Activated CD8-positive, alpha-beta memory T cell treated with anti-CD3 and anti-CD28 coated beads, Interleukin-2, amount 50 U/mL, for 24 hours (primary cell): ENCODE measurements at regions not wholly inside any gene's neighbourhood (a gene's known extent, or its start where the extent isn't known, plus 50 kb on each side); places are given as distances from the start of the nearest gene placed in this dataset.
"Not testable (repeated sequence)": the region's sequence is repeated elsewhere in the genome, so short reads cannot be mapped to it uniquely, and the experiment has no call there.

Source experiments
- DNase-seq: peaks from one replicate; pipeline ENCODE4 v3.0.0-alpha.2; 2020; ENCODE audit errors: extremely low read depth

GRCh38 chr6:133051240-133051639 lies 189.9 kb upstream of the EYA4 start:
- DNase-seq, result no peak

GRCh38 chr6:133052465-133052864 lies 188.7 kb upstream of the EYA4 start:
- DNase-seq, result no peak

- no peak for DNase-seq
Observed at GRCh38 chr6:133055441-133055966, 185.7 kb upstream of the EYA4 start.

- no peak for DNase-seq
Observed at GRCh38 chr6:133057352-133057751, 183.8 kb upstream of the EYA4 start.

GRCh38 chr6:133062077-133062476 lies 179.1 kb upstream of the EYA4 start:
- no peak for DNase-seq

GRCh38 chr6:133062696-133063306 lies 178.4 kb upstream of the EYA4 start:
- DNase-seq, result no peak

GRCh38 chr6:133067960-133068359 lies 173.2 kb upstream of the EYA4 start:
- DNase-seq, result no peak

- DNase-seq, result no peak
Observed at GRCh38 chr6:133070410-133071043, 170.6 kb upstream of the EYA4 start.

- no peak for DNase-seq
Observed at GRCh38 chr6:133079901-133080300, 161.3 kb upstream of the EYA4 start.

- no peak for DNase-seq
Observed at GRCh38 chr6:133083248-133083967, 157.7 kb upstream of the EYA4 start.

- no peak for DNase-seq
Observed at GRCh38 chr6:133085471-133085870, 155.7 kb upstream of the EYA4 start.

- no peak for DNase-seq
Observed at GRCh38 chr6:133085896-133086295, 155.3 kb upstream of the EYA4 start.

- no peak for DNase-seq
Observed at GRCh38 chr6:133088931-133089695, 152.0 kb upstream of the EYA4 start.

GRCh38 chr6:133092199-133092598 lies 149.0 kb upstream of the EYA4 start:
- no peak for DNase-seq

GRCh38 chr6:133092771-133093170 lies 148.4 kb upstream of the EYA4 start:
- DNase-seq, result no peak

- not testable (repeated sequence) for DNase-seq
Observed at GRCh38 chr6:133093211-133093610, 147.9 kb upstream of the EYA4 start.

GRCh38 chr6:133093956-133094355 lies 147.2 kb upstream of the EYA4 start:
- no peak for DNase-seq

GRCh38 chr6:133097208-133097607 lies 143.9 kb upstream of the EYA4 start:
- no peak for DNase-seq

- no peak for DNase-seq
Observed at GRCh38 chr6:133099573-133099972, 141.6 kb upstream of the EYA4 start.

- no peak for DNase-seq
Observed at GRCh38 chr6:133100865-133101264, 140.3 kb upstream of the EYA4 start.

- DNase-seq, result no peak
Observed at GRCh38 chr6:133101790-133102189, 139.4 kb upstream of the EYA4 start.

- DNase-seq, result no peak
Observed at GRCh38 chr6:133106934-133107333, 134.2 kb upstream of the EYA4 start.
